ENCODE measurements at regions not wholly inside any gene's neighbourhood (a gene's known extent, or its start where the extent isn't known, plus 50 kb on each side); places are given as distances from the start of the nearest gene placed in this dataset.

DNA sequence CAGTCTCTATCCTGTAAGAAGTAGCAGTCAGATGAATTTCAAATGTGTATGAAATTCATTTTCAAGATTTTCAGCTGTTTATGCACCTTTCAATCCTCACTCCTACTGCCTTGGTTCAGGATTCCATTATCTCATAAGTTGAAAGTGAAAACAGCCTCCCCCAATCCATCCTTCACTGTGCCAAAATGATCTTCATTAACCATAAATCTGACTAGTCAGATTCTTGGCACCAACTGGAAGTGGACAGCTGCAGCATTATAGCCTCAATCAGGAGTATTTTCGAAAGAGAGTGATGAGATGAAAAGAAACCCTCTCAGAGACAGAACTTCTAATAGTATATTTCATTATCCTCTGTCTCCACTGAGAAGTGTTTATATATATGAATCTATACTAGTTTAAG lies 365.3 kb upstream of the PDGFD start:
- POLR2A ChIA-PET = no interaction called here
- Histone ChIP-seq H4K20me1 (ENCODE audit: insufficient read depth, low read length) (no peaks in the 10 kb centered on the region), H3K36me3 (replicated peaks in 1 of 2; ENCODE audit: control insufficient read depth in 1 of 2, insufficient read depth in 2 of 2, low read length in 2 of 2) (no peaks in the 10 kb centered on the region), H3K9me3 (ENCODE audit: low read length) (no peaks in the 10 kb centered on the region), H3K9ac (ENCODE audit: insufficient read depth, low read depth, low read length) (no peak overlapping the region), H3K4me3 (replicated peaks in 1 of 3; ENCODE audit: insufficient read depth in 1 of 3, low read depth in 2 of 3, low read length in 3 of 3) (no peak overlapping the region), H2AFZ (ENCODE audit: low read length) (no peak overlapping the region), H3K4me1 (ENCODE audit: insufficient read depth, low read length) (no peaks in the 10 kb centered on the region), H3K79me2 (ENCODE audit: insufficient read depth, low read length) (no peaks in the 10 kb centered on the region), H3K27ac (ENCODE audit: extremely low read length, insufficient read depth, low read length) (no peak overlapping the region), H3K27me3 (ENCODE audit: control insufficient read depth in 1 of 2, insufficient read depth in 2 of 2, low read length in 2 of 2) (no peaks in the 10 kb centered on the region), H3K4me2 (ENCODE audit: low read depth, low read length) (no peak overlapping the region)
- TF ChIP-seq AHR (CRISPR knock-in tag; IDR thresholded peaks at IDR 0.05) (no peak), PCBP2 (optimal IDR thresholded peaks at IDR 0.05; ENCODE audit: low read depth, low read length, poor library complexity, severe bottlenecking) (no peak), RCOR2 (CRISPR knock-in tag; IDR thresholded peaks at IDR 0.05) (no peak), DR1 (CRISPR knock-in tag; IDR thresholded peaks at IDR 0.05) (no peak), MLX (CRISPR knock-in tag; IDR thresholded peaks at IDR 0.05) (no peak), EEA1 (CRISPR knock-in tag; IDR thresholded peaks at IDR 0.05; ENCODE audit: borderline replicate concordance) (no peak), ZFP36L2 (CRISPR knock-in tag; IDR thresholded peaks at IDR 0.05) (no peak), SYNCRIP (IDR thresholded peaks at IDR 0.05; ENCODE audit: insufficient read depth, low read depth, low read length) (no peak), ZNF546 (CRISPR knock-in tag; conservative IDR thresholded peaks at IDR 0.05) (no peak), TFE3 (CRISPR knock-in tag; IDR thresholded peaks at IDR 0.05) (no peak), ZBTB38 (CRISPR knock-in tag; IDR thresholded peaks at IDR 0.05) (no peak), MTF1 (CRISPR knock-in tag; IDR thresholded peaks at IDR 0.05) (no peak), ZNF780A (CRISPR knock-in tag; IDR thresholded peaks at IDR 0.05) (no peak), ZNF484 (CRISPR knock-in tag; IDR thresholded peaks at IDR 0.05; ENCODE audit: borderline replicate concordance, low read depth) (no peak), MNT (IDR thresholded peaks at IDR 0.05) (no peak), ZNF33B (CRISPR knock-in tag; IDR thresholded peaks at IDR 0.05) (no peak)
- TF ChIP-seq, protein P1, sequence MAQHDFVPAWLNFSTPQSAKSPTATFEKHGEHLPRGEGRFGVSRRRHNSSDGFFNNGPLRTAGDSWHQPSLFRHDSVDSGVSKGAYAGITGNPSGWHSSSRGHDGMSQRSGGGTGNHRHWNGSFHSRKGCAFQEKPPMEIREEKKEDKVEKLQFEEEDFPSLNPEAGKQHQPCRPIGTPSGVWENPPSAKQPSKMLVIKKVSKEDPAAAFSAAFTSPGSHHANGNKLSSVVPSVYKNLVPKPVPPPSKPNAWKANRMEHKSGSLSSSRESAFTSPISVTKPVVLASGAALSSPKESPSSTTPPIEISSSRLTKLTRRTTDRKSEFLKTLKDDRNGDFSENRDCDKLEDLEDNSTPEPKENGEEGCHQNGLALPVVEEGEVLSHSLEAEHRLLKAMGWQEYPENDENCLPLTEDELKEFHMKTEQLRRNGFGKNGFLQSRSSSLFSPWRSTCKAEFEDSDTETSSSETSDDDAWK (CRISPR knock-in tag; IDR thresholded peaks at IDR 0.05) = no peak
- no TSS peak for BruUV-seq (replicated peaks)
- no peak for DNase-seq (ENCODE audit: low spot score)
- intact Hi-C loops (cut with micrococcal nuclease; ENCODE audit: unreplicated experiment) (no loop called here), in situ Hi-C loops (cut with HindIII; ENCODE audit: extremely low pct_ligation_motif_present, low pct_unique_long_range_greater_than_20kb) (no loop called here)
- CTCF ChIA-PET (ENCODE audit: low intra/inter-chr PET ratio, low total read pairs) = no interaction called here
- no peak for ATAC-seq
- FAIRE-seq = no peak
- WGBS (ENCODE audit: low lambda C conversion rate) = 0% methylated on average over 1 of the region's 1 CpG
